ENCODE measurements at regions not wholly inside any gene's neighbourhood (a gene's known extent, or its start where the extent isn't known, plus 50 kb on each side); places are given as distances from the start of the nearest gene placed in this dataset.
A peak's percentile ranks its signal among the peaks of the same experiment; 100 is the strongest.
"Not testable (repeated sequence)": the region's sequence is repeated elsewhere in the genome, so short reads cannot be mapped to it uniquely, and the experiment has no call there.

GRCh38 chr7:93048136-93048930 is 69.4 kb downstream of the SAMD9 start:
- DNase-seq (ENCODE audit: insufficient read length, low spot score) (no peak), FAIRE-seq (no peak)

GRCh38 chr7:93047514-93048099 is 70.2 kb downstream of the SAMD9 start:
- no peak for FAIRE-seq
- no peak for DNase-seq (ENCODE audit: insufficient read length, low spot score)

GRCh38 chr7:93046641-93047040 is 71.1 kb downstream of the SAMD9 start:
- DNase-seq (ENCODE audit: insufficient read length, low spot score) (no peak), FAIRE-seq (no peak)

- no peak for FAIRE-seq
- no peak for DNase-seq (ENCODE audit: insufficient read length, low spot score)
These were observed 73.5 kb downstream of the SAMD9 start for GRCh38 chr7:93044147-93044810.

- peak; percentile 29 for DNase-seq (ENCODE audit: insufficient read length, low spot score)
- no peak for FAIRE-seq
These were observed 74.3 kb downstream of the SAMD9 start for GRCh38 chr7:93043385-93043985.

- DNase-seq (ENCODE audit: insufficient read length, low spot score) (no peak), FAIRE-seq (no peak)
These were observed 77.4 kb downstream of the SAMD9 start for GRCh38 chr7:93040355-93040754.

- DNase-seq (ENCODE audit: insufficient read length, low spot score) (no peak), FAIRE-seq (no peak)
These were observed 78.0 kb downstream of the SAMD9 start for GRCh38 chr7:93039786-93040185.

- DNase-seq (ENCODE audit: insufficient read length, low spot score) (no peak), FAIRE-seq (no peak)
These were observed 78.5 kb downstream of the SAMD9 start for GRCh38 chr7:93039282-93039681.

- DNase-seq (ENCODE audit: insufficient read length, low spot score) (no peak), FAIRE-seq (no peak)
These were observed 81.0 kb downstream of the SAMD9 start for GRCh38 chr7:93036807-93037206.

- no peak for FAIRE-seq
- DNase-seq (ENCODE audit: insufficient read length, low spot score): no peak
These were observed 81.6 kb downstream of the SAMD9 start for GRCh38 chr7:93036149-93036640.

- FAIRE-seq (no peak), DNase-seq (ENCODE audit: insufficient read length, low spot score) (no peak)
These were observed 86.0 kb downstream of the SAMD9 start for GRCh38 chr7:93031795-93032194.

GRCh38 chr7:93030605-93031225 is 87.1 kb downstream of the SAMD9 start:
- DNase-seq (ENCODE audit: insufficient read length, low spot score) (no peak), FAIRE-seq (no peak)

- FAIRE-seq (no peak), DNase-seq (ENCODE audit: insufficient read length, low spot score) (no peak)
These were observed 88.7 kb downstream of the SAMD9 start for GRCh38 chr7:93029056-93029455.

- no peak for FAIRE-seq
- no peak for DNase-seq (ENCODE audit: insufficient read length, low spot score)
These were observed 89.2 kb downstream of the SAMD9 start for GRCh38 chr7:93028610-93029009.

- FAIRE-seq: no peak
- DNase-seq (ENCODE audit: insufficient read length, low spot score): no peak
These were observed 90.7 kb downstream of the SAMD9 start for GRCh38 chr7:93027044-93027443.

- DNase-seq (ENCODE audit: insufficient read length, low spot score) (no peak), FAIRE-seq (no peak)
These were observed 91.4 kb downstream of the SAMD9 start for GRCh38 chr7:93026425-93026824.

- DNase-seq (ENCODE audit: insufficient read length, low spot score): no peak
- no peak for FAIRE-seq
These were observed 92.4 kb downstream of the SAMD9 start for GRCh38 chr7:93025389-93025788.

- not testable (repeated sequence) for FAIRE-seq
These were observed 94.8 kb downstream of the SAMD9 start for GRCh38 chr7:93022931-93023478.

GRCh38 chr7:93021748-93022147 is 96.0 kb downstream of the SAMD9 start:
- no peak for DNase-seq (ENCODE audit: insufficient read length, low spot score)
- FAIRE-seq: no peak

More at GRCh38 chr7:93022931-93023478, 94.8 kb downstream of the SAMD9 start:
- not testable (repeated sequence) for DNase-seq (ENCODE audit: insufficient read length, low spot score)

- FAIRE-seq (no peak), DNase-seq (ENCODE audit: insufficient read length, low spot score) (no peak)
These were observed 99.1 kb downstream of the SAMD9 start for GRCh38 chr7:93018716-93019115.
